ENCODE measurements at regions not wholly inside any gene's neighbourhood (a gene's known extent, or its start where the extent isn't known, plus 50 kb on each side); places are given as distances from the start of the nearest gene placed in this dataset.

- Histone ChIP-seq H3K4me1 (ENCODE audit: control insufficient read depth, low read length) (peaks cover 46% of the 10 kb centered on the region), H3K36me3 (ENCODE audit: control insufficient read depth, low read length) (no peaks in the 10 kb centered on the region), H3K27ac (ENCODE audit: low read depth, low read length) (no peak overlapping the region), H3K4me3 (ENCODE audit: low read length) (no peak overlapping the region), H3K9me2 (replicated peaks; ENCODE audit: control insufficient read depth, low read length) (no peaks in the 10 kb centered on the region), H4K20me1 (ENCODE audit: control insufficient read depth, insufficient read depth, low read depth, low read length) (no peaks in the 10 kb centered on the region), H3K79me2 (ENCODE audit: control insufficient read depth, low read length) (no peaks in the 10 kb centered on the region), H3K27me3 (ENCODE audit: control insufficient read depth, low read length) (no peaks in the 10 kb centered on the region), H3K4me2 (ENCODE audit: low read length) (peak overlapping the region; percentile 67), H3F3A (ENCODE audit: control insufficient read depth, insufficient read depth) (no peaks in the 10 kb centered on the region), H3K9me3 (ENCODE audit: control insufficient read depth, insufficient read depth, low read length) (no peaks in the 10 kb centered on the region)
- no peak for TF ChIP-seq CTCF (IDR thresholded peaks at IDR 0.05; ENCODE audit: low read depth, low read length, poor library complexity, severe bottlenecking)
- TF ChIP-seq EZH2phosphoT487 (IDR thresholded peaks at IDR 0.05; ENCODE audit: borderline replicate concordance, low read length): no peak
Observed at GRCh38 chr6:166244353-166245045, 63.7 kb downstream of the PRR18 start.

GRCh38 chr6:166242888-166243287, 65.3 kb downstream of the PRR18 start:
- peak overlapping the region; percentile 54 for H3K4me3 ChIP-seq (ENCODE audit: low read length)
- H3K36me3 ChIP-seq (ENCODE audit: control insufficient read depth, low read length): no peaks in the 10 kb centered on the region
- no peaks in the 10 kb centered on the region for H3K9me3 ChIP-seq (ENCODE audit: control insufficient read depth, insufficient read depth, low read length)
- TF ChIP-seq EZH2phosphoT487 (IDR thresholded peaks at IDR 0.05; ENCODE audit: borderline replicate concordance, low read length): no peak
- no peak for TF ChIP-seq CTCF (IDR thresholded peaks at IDR 0.05; ENCODE audit: low read depth, low read length, poor library complexity, severe bottlenecking)
- H3K27ac ChIP-seq (ENCODE audit: low read depth, low read length): peak overlapping the region; percentile 7
- H3K9me2 ChIP-seq (replicated peaks; ENCODE audit: control insufficient read depth, low read length): no peaks in the 10 kb centered on the region
- no peaks in the 10 kb centered on the region for H3K79me2 ChIP-seq (ENCODE audit: control insufficient read depth, low read length)
- peak overlapping the region; percentile 67 for H3K4me2 ChIP-seq (ENCODE audit: low read length)
- peaks cover 52% of the 10 kb centered on the region for H3K4me1 ChIP-seq (ENCODE audit: control insufficient read depth, low read length)
- no peaks in the 10 kb centered on the region for H3K27me3 ChIP-seq (ENCODE audit: control insufficient read depth, low read length)
- H3F3A ChIP-seq (ENCODE audit: control insufficient read depth, insufficient read depth): no peaks in the 10 kb centered on the region
- H4K20me1 ChIP-seq (ENCODE audit: control insufficient read depth, insufficient read depth, low read depth, low read length): no peaks in the 10 kb centered on the region

GRCh38 chr6:166241974-166242373, 66.2 kb downstream of the PRR18 start:
- peaks cover 55% of the 10 kb centered on the region for H3K4me1 ChIP-seq (ENCODE audit: control insufficient read depth, low read length)
- H3K79me2 ChIP-seq (ENCODE audit: control insufficient read depth, low read length): no peaks in the 10 kb centered on the region
- H3K27ac ChIP-seq (ENCODE audit: low read depth, low read length): no peak overlapping the region
- no peak overlapping the region for H3K4me2 ChIP-seq (ENCODE audit: low read length)
- no peaks in the 10 kb centered on the region for H3K9me2 ChIP-seq (replicated peaks; ENCODE audit: control insufficient read depth, low read length)
- H3F3A ChIP-seq (ENCODE audit: control insufficient read depth, insufficient read depth): no peaks in the 10 kb centered on the region
- H4K20me1 ChIP-seq (ENCODE audit: control insufficient read depth, insufficient read depth, low read depth, low read length): no peaks in the 10 kb centered on the region
- no peaks in the 10 kb centered on the region for H3K36me3 ChIP-seq (ENCODE audit: control insufficient read depth, low read length)
- no peaks in the 10 kb centered on the region for H3K9me3 ChIP-seq (ENCODE audit: control insufficient read depth, insufficient read depth, low read length)
- H3K4me3 ChIP-seq (ENCODE audit: low read length): no peak overlapping the region
- no peak for TF ChIP-seq EZH2phosphoT487 (IDR thresholded peaks at IDR 0.05; ENCODE audit: borderline replicate concordance, low read length)
- TF ChIP-seq CTCF (IDR thresholded peaks at IDR 0.05; ENCODE audit: low read depth, low read length, poor library complexity, severe bottlenecking): peak; percentile 52
- no peaks in the 10 kb centered on the region for H3K27me3 ChIP-seq (ENCODE audit: control insufficient read depth, low read length)
